Activated CD4-positive, alpha-beta T cell treated with anti-CD3 and anti-CD28 coated beads, Interleukin-2, amount 10 ng/mL, durations not matched to agents 24 days and 14 days (primary cell): ENCODE measurements at regions not wholly inside any gene's neighbourhood (a gene's known extent, or its start where the extent isn't known, plus 50 kb on each side); places are given as distances from the start of the nearest gene placed in this dataset.

ENCODE experiments used
- DNase-seq: peaks from one replicate; pipeline ENCODE4 v3.0.0; 2022
- H3K27ac Mint-ChIP-seq: one replicate; pipeline ENCODE4 v1.8.0; 2022; ENCODE audit warnings: mild to moderate bottlenecking, mixed read lengths
- H3K27me3 Mint-ChIP-seq: one replicate; pipeline ENCODE4 v1.8.0; 2022; ENCODE audit warnings: mixed read lengths
- H3K36me3 Mint-ChIP-seq: one replicate; pipeline ENCODE4 v1.8.0; 2022; ENCODE audit warnings: low read depth, mild to moderate bottlenecking, mixed read lengths
- H3K4me1 Mint-ChIP-seq: one replicate; pipeline ENCODE4 v1.8.0; 2021; ENCODE audit warnings: mixed read lengths
- H3K4me3 Mint-ChIP-seq: one replicate; pipeline ENCODE4 v1.8.0; 2022; ENCODE audit warnings: mild to moderate bottlenecking, moderate library complexity, mixed read lengths
- H3K9me3 Mint-ChIP-seq: one replicate; pipeline ENCODE4 v1.8.0; 2021; ENCODE audit warnings: mixed read lengths
- intact Hi-C: fragments of 100-400 bp; cut with micrococcal nuclease; formaldehyde crosslinking; loops from one replicate; pipeline ENCODE4 v1.15.1; 2023

- no peak overlapping the region for H3K27ac Mint-ChIP-seq
- peaks cover 3% of the 10 kb centered on the region for H3K9me3 Mint-ChIP-seq
- H3K4me1 Mint-ChIP-seq: peaks cover 8% of the 10 kb centered on the region
- intact Hi-C loops: no loop called here
- no peak overlapping the region for H3K4me3 Mint-ChIP-seq
- no peaks in the 10 kb centered on the region for H3K36me3 Mint-ChIP-seq
- DNase-seq: no peak
- H3K27me3 Mint-ChIP-seq: peaks cover 6% of the 10 kb centered on the region
Measured at GRCh38 chr12:94094700-94095099, 53.7 kb upstream of the PLXNC1 start.

DNA sequence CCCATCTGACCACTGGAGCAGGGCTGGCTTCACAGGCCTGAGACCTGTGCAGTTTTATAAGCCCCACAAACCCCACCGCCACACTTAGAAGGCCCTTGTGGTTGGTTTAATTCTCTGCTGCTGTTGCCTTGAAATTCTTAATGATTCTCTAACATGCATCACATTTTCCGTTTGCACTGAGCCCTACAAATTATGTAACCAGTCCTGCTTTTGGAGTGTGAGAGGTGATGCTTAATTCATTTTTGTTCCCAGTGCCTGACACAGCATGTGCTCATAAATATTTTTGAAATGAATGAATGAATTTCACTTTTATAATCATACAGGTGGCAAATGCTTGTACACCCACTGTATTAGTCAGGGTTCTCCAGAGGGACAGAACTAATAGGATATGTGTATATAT lies 52.8 kb upstream of the PLXNC1 start:
- Mint-ChIP-seq H3K27ac (no peak overlapping the region), H3K36me3 (no peaks in the 10 kb centered on the region), H3K27me3 (peaks cover 2% of the 10 kb centered on the region), H3K4me1 (peaks cover 17% of the 10 kb centered on the region), H3K9me3 (peaks cover 3% of the 10 kb centered on the region), H3K4me3 (no peak overlapping the region)
- intact Hi-C loops: no loop called here
- DNase-seq: no peak

DNA sequence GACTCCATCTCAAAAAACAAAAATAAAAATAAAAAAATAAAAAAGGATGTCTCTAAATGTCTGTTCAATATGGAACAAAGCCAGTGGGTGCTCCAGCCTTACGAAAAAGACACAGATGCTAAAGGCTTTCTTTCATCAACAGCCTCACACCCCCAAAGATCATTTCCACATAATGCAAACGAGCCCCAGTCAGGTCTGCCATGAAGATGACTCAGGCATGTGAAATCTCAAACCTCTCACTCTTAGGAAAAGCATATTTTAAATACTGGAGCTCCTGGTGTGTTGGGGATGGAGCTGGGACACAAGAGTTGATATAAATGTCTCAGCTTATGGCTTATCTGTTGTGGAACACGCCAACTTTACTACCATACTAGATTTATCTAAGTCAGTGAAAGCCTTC lies 49.9 kb upstream of the PLXNC1 start:
- H3K27ac Mint-ChIP-seq: no peak overlapping the region
- peaks cover 2% of the 10 kb centered on the region for H3K27me3 Mint-ChIP-seq
- H3K9me3 Mint-ChIP-seq: no peaks in the 10 kb centered on the region
- no peaks in the 10 kb centered on the region for H3K36me3 Mint-ChIP-seq
- H3K4me1 Mint-ChIP-seq: peaks cover 31% of the 10 kb centered on the region
- intact Hi-C loops: no loop called here
- no peak overlapping the region for H3K4me3 Mint-ChIP-seq
- DNase-seq: no peak
